OCI-LY1 (cell line): ENCODE measurements at regions not wholly inside any gene's neighbourhood (a gene's known extent, or its start where the extent isn't known, plus 50 kb on each side); places are given as distances from the start of the nearest gene placed in this dataset.

ENCODE experiments used
- H2AFZ ChIP-seq: fragments of 200-600 bp; sonication (generic), shearing (Covaris generic); 2 replicates; pipeline ENCODE4 v1.6.0; 2014; ENCODE audit warnings: antibody characterized with exemption, mild to moderate bottlenecking, low read length
- H3F3A ChIP-seq: fragments of 200-600 bp; sonication (generic), shearing (Covaris generic); 2 replicates; pipeline ENCODE4 v1.6.0; 2014; ENCODE audit warnings: mild to moderate bottlenecking, antibody characterized with exemption, low read length, moderate library complexity; ENCODE audit not compliant: insufficient read depth
- H3K27ac ChIP-seq: fragments of 200-600 bp; sonication (generic); 2 replicates; pipeline ENCODE4 v1.5.1; 2014; ENCODE audit warnings: low read length, mixed run types, mild to moderate bottlenecking, low read depth; ENCODE audit not compliant: poor library complexity, severe bottlenecking
- H3K27me3 ChIP-seq: fragments of 200-600 bp; sonication (generic); 2 replicates; pipeline ENCODE4 v1.6.0; 2014; ENCODE audit warnings: antibody characterized with exemption, mild to moderate bottlenecking, low read length, moderate library complexity; ENCODE audit not compliant: insufficient read depth
- H3K36me3 ChIP-seq: fragments of 200-600 bp; sonication (generic); 2 replicates; pipeline ENCODE4 v1.6.1; 2014; ENCODE audit warnings: mild to moderate bottlenecking, antibody characterized with exemption, low read length, moderate library complexity, mixed read lengths; ENCODE audit not compliant: insufficient read depth
- H3K4me1 ChIP-seq: fragments of 200-600 bp; sonication (generic); 2 replicates; pipeline ENCODE4 v1.5.1; 2014; ENCODE audit warnings: mild to moderate bottlenecking, low read length, moderate library complexity; ENCODE audit not compliant: insufficient read depth, severe bottlenecking
- H3K4me2 ChIP-seq: fragments of 200-600 bp; sonication (generic), shearing (Covaris generic); 2 replicates; pipeline ENCODE4 v1.6.1; 2014; ENCODE audit warnings: low read length
- H3K4me3 ChIP-seq: fragments of 200-600 bp; sonication (generic); 2 replicates; pipeline ENCODE4 v1.5.1; 2014; ENCODE audit warnings: low read length, low read depth, mild to moderate bottlenecking, mixed read lengths; ENCODE audit not compliant: poor library complexity, severe bottlenecking
- H3K79me2 ChIP-seq: fragments of 200-600 bp; shearing (Covaris generic); 2 replicates; pipeline ENCODE4 v1.6.1; 2016; ENCODE audit warnings: mixed run types, low read length, mixed read lengths; ENCODE audit not compliant: insufficient read depth
- H3K9ac ChIP-seq: fragments of 200-600 bp; sonication (generic), shearing (Covaris generic); 2 replicates; pipeline ENCODE4 v1.6.1; 2014; ENCODE audit warnings: mild to moderate bottlenecking, low read length, mixed read lengths
- H3K9me2 ChIP-seq: fragments of 200-600 bp; sonication (generic), shearing (Covaris generic); 2 replicates; pipeline ENCODE4 v1.6.1; 2014; ENCODE audit warnings: low read depth, mild to moderate bottlenecking, low read length, mixed read lengths
- H3K9me3 ChIP-seq: fragments of 200-600 bp; shearing (Covaris generic); 2 replicates; pipeline ENCODE4 v1.6.1; 2014; ENCODE audit warnings: low read length, mixed read lengths
- H4K20me1 ChIP-seq: fragments of 200-600 bp; sonication (generic), shearing (Covaris generic); 2 replicates; pipeline ENCODE4 v1.6.0; 2016; ENCODE audit warnings: mild to moderate bottlenecking, low read length; ENCODE audit not compliant: insufficient read depth
- EZH2 ChIP-seq: fragments of 200-600 bp; sonication (generic), shearing (Covaris generic); IDR thresholded peaks from 2 replicates; pipeline ENCODE4 v1.8.0; 2017; ENCODE audit warnings: borderline replicate concordance, mixed run types, mild to moderate bottlenecking, antibody characterized with exemption, low read length, moderate library complexity, mixed read lengths
- TF ChIP-seq, protein P1 (sequence below): fragments of 200-600 bp; sonication (generic), shearing (Covaris generic); IDR thresholded peaks from 2 replicates; pipeline ENCODE4 v1.5.1; 2017; ENCODE audit warnings: mild to moderate bottlenecking, antibody characterized with exemption, low read length, moderate library complexity, mixed read lengths

DNA sequence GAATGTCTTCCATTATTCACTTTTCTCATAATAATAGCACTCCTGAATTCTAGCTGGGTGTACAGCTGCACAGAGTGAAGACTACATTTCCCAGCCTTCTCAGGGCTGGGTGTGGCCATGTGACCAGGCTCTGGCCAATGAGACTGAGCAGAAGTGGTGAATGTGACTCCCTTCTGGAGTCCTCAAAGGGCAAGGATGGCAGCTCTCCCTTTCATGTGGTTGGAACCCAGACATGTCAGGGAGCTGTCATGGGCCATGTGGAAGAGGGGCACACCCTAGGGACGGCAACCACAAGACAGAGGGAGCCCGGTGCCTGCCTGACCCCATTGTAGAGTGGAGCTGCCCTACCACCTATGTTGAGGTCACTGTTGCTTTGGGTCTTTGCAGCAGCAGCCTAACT, 312.8 kb upstream of the SULF2 start:
- no peaks in the 10 kb centered on the region for H3K79me2 ChIP-seq
- no peaks in the 10 kb centered on the region for H3K36me3 ChIP-seq
- no peak overlapping the region for H3K4me2 ChIP-seq
- H3K9me3 ChIP-seq = no peaks in the 10 kb centered on the region
- H3F3A ChIP-seq = no peaks in the 10 kb centered on the region
- H3K27ac ChIP-seq = no peak overlapping the region
- H3K9ac ChIP-seq = no peak overlapping the region
- TF ChIP-seq, protein P1, sequence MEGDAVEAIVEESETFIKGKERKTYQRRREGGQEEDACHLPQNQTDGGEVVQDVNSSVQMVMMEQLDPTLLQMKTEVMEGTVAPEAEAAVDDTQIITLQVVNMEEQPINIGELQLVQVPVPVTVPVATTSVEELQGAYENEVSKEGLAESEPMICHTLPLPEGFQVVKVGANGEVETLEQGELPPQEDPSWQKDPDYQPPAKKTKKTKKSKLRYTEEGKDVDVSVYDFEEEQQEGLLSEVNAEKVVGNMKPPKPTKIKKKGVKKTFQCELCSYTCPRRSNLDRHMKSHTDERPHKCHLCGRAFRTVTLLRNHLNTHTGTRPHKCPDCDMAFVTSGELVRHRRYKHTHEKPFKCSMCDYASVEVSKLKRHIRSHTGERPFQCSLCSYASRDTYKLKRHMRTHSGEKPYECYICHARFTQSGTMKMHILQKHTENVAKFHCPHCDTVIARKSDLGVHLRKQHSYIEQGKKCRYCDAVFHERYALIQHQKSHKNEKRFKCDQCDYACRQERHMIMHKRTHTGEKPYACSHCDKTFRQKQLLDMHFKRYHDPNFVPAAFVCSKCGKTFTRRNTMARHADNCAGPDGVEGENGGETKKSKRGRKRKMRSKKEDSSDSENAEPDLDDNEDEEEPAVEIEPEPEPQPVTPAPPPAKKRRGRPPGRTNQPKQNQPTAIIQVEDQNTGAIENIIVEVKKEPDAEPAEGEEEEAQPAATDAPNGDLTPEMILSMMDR = no peak
- TF ChIP-seq EZH2 = no peak
- H3K9me2 ChIP-seq = no peaks in the 10 kb centered on the region
- no peak overlapping the region for H3K4me3 ChIP-seq
- no peaks in the 10 kb centered on the region; the same call in 1 of the 2 replicates for H3K27me3 ChIP-seq
- no peaks in the 10 kb centered on the region for H3K4me1 ChIP-seq
- H2AFZ ChIP-seq = no peak overlapping the region
- no peaks in the 10 kb centered on the region for H4K20me1 ChIP-seq

DNA sequence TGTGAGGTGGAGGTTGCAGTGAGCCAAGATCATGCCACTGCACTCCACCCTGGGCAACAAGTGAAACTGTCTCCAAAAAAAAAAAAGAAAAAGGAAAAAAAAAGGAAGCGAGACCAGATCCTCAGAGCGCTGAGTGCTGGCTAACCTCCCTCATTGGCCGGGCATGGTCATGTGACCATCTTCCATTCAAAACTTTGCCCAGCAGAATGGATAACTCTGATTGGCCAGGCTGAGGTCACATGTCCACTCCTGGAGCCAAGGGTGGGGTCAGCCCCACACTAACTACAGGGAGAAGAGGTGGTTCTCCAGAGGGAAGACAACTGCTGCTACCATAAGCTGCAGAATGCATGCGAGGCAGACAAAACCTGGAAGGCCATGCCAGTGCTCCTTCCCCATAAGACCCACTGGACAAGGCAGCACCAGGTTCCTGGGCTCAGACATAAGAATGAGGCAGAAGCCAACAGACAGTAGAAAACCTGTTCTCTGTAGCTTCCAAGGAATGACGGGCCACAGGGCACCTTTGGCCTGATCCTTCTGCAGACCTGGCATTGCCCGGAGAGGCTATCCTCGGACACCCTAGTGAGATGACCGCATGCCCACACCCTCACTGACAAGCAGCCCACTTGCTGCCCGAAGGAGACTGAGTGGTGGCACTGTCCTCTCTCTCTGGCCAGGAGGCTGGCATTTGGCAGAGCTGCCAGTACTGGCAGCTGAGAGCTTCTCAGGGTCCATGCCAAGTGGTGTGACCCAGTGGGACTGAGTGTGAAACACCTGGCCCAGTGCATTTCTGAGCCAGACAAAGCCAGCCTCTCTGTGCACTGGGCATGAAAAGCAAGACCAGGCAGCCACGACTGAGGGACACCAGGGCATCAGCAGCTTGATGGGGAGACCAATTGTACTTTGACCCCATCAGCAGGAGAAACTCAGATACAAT, 311.9 kb upstream of the SULF2 start:
- no peaks in the 10 kb centered on the region for H4K20me1 ChIP-seq
- H2AFZ ChIP-seq = no peak overlapping the region
- no peak overlapping the region for H3K4me3 ChIP-seq
- no peaks in the 10 kb centered on the region for H3K9me3 ChIP-seq
- H3K27ac ChIP-seq = no peak overlapping the region
- no peaks in the 10 kb centered on the region for H3F3A ChIP-seq
- no peaks in the 10 kb centered on the region; the same call in 1 of the 2 replicates for H3K27me3 ChIP-seq
- no peaks in the 10 kb centered on the region for H3K9me2 ChIP-seq
- no peaks in the 10 kb centered on the region for H3K79me2 ChIP-seq
- TF ChIP-seq, protein P1 = no peak
- TF ChIP-seq EZH2 = no peak
- H3K4me1 ChIP-seq = no peaks in the 10 kb centered on the region
- H3K36me3 ChIP-seq = no peaks in the 10 kb centered on the region
- no peak overlapping the region for H3K4me2 ChIP-seq
- no peak overlapping the region for H3K9ac ChIP-seq

DNA sequence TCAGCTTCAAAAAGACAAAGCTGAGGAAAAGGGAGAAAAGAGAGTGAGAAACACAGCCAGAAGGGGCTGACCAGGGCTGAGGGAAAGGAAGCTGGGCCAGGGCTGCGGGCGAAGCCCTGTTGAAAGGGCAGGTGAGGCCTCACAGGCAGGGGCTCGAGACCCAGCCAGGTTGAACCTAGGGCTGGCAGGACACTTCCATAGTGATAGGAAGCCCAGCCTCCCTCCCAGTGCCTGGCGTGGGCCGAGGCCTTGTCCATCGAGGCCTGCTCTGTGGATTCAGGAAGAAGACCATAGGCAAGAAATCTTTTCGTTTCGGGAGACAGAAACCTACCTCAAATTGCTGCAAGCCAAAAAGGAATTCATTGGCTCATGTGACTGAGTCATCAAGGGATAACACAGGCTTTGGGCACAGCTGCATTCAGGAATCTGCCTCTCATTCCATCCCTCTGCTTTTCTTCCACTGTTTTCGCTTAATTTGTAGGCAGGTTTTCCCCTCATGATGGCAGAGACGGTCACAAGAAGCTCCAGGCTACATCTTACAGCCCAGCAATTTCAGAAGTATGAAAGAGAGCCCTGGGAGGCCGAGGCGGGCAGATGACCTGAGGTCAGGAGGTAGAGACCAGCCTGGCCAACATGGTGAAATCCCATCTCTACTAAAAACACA, 311.1 kb upstream of the SULF2 start:
- no peaks in the 10 kb centered on the region for H3K36me3 ChIP-seq
- no peaks in the 10 kb centered on the region for H3K9me2 ChIP-seq
- no peak overlapping the region for H3K4me2 ChIP-seq
- no peaks in the 10 kb centered on the region for H3K79me2 ChIP-seq
- TF ChIP-seq EZH2 = no peak
- TF ChIP-seq, protein P1 = no peak
- no peak overlapping the region for H3K27ac ChIP-seq
- H3K27me3 ChIP-seq = no peaks in the 10 kb centered on the region; the same call in 1 of the 2 replicates
- no peak overlapping the region for H3K9ac ChIP-seq
- no peak overlapping the region for H3K4me3 ChIP-seq
- no peaks in the 10 kb centered on the region for H3F3A ChIP-seq
- no peak overlapping the region for H2AFZ ChIP-seq
- no peaks in the 10 kb centered on the region for H3K4me1 ChIP-seq
- H4K20me1 ChIP-seq = no peaks in the 10 kb centered on the region
- no peaks in the 10 kb centered on the region for H3K9me3 ChIP-seq
